ENCODE measurements at regions not wholly inside any gene's neighbourhood (a gene's known extent, or its start where the extent isn't known, plus 50 kb on each side); places are given as distances from the start of the nearest gene placed in this dataset.

GRCh38 chr20:19823971-19824370 is 65.9 kb downstream of the RIN2 start:
- DNase-seq (ENCODE audit: low spot score) (no peak), ATAC-seq (ENCODE audit: low FRiP score) (no peak)
- no peak for TF ChIP-seq CTCF (IDR thresholded peaks at IDR 0.05)

GRCh38 chr20:19824861-19825260 is 66.8 kb downstream of the RIN2 start:
- no peak for DNase-seq (ENCODE audit: low spot score)
- ATAC-seq (ENCODE audit: low FRiP score): no peak
- no peak for TF ChIP-seq CTCF (IDR thresholded peaks at IDR 0.05)

GRCh38 chr20:19826179-19826914 is 68.3 kb downstream of the RIN2 start:
- DNase-seq (ENCODE audit: low spot score): no peak
- TF ChIP-seq CTCF (IDR thresholded peaks at IDR 0.05): no peak
- ATAC-seq (ENCODE audit: low FRiP score): no peak

GRCh38 chr20:19827818-19828217 is 69.8 kb downstream of the RIN2 start:
- ATAC-seq (ENCODE audit: low FRiP score): no peak
- no peak for DNase-seq (ENCODE audit: low spot score)
- no peak for TF ChIP-seq CTCF (IDR thresholded peaks at IDR 0.05)

- ATAC-seq (ENCODE audit: low FRiP score) (no peak), DNase-seq (ENCODE audit: low spot score) (no peak)
- TF ChIP-seq CTCF (IDR thresholded peaks at IDR 0.05): no peak
Measured at GRCh38 chr20:19828232-19828631, 70.2 kb downstream of the RIN2 start.

GRCh38 chr20:19830211-19830785 is 72.2 kb downstream of the RIN2 start:
- no peak for TF ChIP-seq CTCF (IDR thresholded peaks at IDR 0.05)
- DNase-seq (ENCODE audit: low spot score) (no peak), ATAC-seq (ENCODE audit: low FRiP score) (no peak)

- DNase-seq (ENCODE audit: low spot score): no peak
- ATAC-seq (ENCODE audit: low FRiP score): no peak
- TF ChIP-seq CTCF (IDR thresholded peaks at IDR 0.05): no peak
Measured at GRCh38 chr20:19832875-19833274, 74.8 kb downstream of the RIN2 start.

Measured in omental fat pad (tissue), 3 donors.